Suprapubic skin (tissue), 4 donors: ENCODE measurements at regions not wholly inside any gene's neighbourhood (a gene's known extent, or its start where the extent isn't known, plus 50 kb on each side); places are given as distances from the start of the nearest gene placed in this dataset.

ENCODE experiments used
- DNase-seq, 2 donors: peaks; one replicate each; pipeline ENCODE4 v3.0.0-alpha.2; 2019; ENCODE audit warnings: low spot score in 2 of 2
- H3K27ac ChIP-seq: fragments of 200-600 bp; sonication (generic); one replicate; pipeline ENCODE4 v1.5.1; 2019
- H3K27me3 ChIP-seq: fragments of 200-600 bp; sonication (generic); one replicate; pipeline ENCODE4 v1.5.1; 2019
- H3K36me3 ChIP-seq: fragments of 200-600 bp; sonication (generic); one replicate; pipeline ENCODE4 v1.5.1; 2019
- H3K4me1 ChIP-seq: fragments of 200-600 bp; sonication (generic); one replicate; pipeline ENCODE4 v1.5.1; 2019
- H3K4me3 ChIP-seq: fragments of 200-600 bp; sonication (generic); one replicate; pipeline ENCODE4 v1.5.1; 2019; ENCODE audit warnings: mild to moderate bottlenecking
- H3K9me3 ChIP-seq: fragments of 200-600 bp; sonication (generic); one replicate; pipeline ENCODE4 v1.5.1; 2019
- EP300 ChIP-seq: sonication (generic); formaldehyde crosslinking; IDR thresholded peaks from one replicate; pipeline ENCODE4 v1.6.1; 2017; ENCODE audit warnings: antibody characterized with exemption
- POLR2A ChIP-seq, 2 donors: fragments of 450-650 bp; IDR thresholded peaks; one replicate each; pipeline ENCODE4 v1.6.1; 2017; ENCODE audit warnings: antibody characterized with exemption in 2 of 2, mild to moderate bottlenecking in 2 of 2, moderate library complexity in 2 of 2
- POLR2AphosphoS5 ChIP-seq, 3 donors: sonication (generic); formaldehyde crosslinking; IDR thresholded peaks; one replicate each; pipeline ENCODE4 v1.6.1; 2017; ENCODE audit warnings: antibody characterized with exemption in 3 of 3
- WGBS: methylation state at CpG from one replicate; pipeline ENCODE4 v1.1.5; 2018; 5-methylcytosine and 5-hydroxymethylcytosine counted together
- TF ChIP-seq, protein P1 (sequence below), 2 donors: fragments of 200-600 bp in 1 of 2; fragments of 450-650 bp in 1 of 2; sonication (generic) in 1 of 2; IDR thresholded peaks; one replicate each; pipeline ENCODE4 v1.5.1; 2016 to 2019; ENCODE audit warnings: antibody characterized with exemption in 2 of 2, mild to moderate bottlenecking in 1 of 2, moderate library complexity in 1 of 2

DNA sequence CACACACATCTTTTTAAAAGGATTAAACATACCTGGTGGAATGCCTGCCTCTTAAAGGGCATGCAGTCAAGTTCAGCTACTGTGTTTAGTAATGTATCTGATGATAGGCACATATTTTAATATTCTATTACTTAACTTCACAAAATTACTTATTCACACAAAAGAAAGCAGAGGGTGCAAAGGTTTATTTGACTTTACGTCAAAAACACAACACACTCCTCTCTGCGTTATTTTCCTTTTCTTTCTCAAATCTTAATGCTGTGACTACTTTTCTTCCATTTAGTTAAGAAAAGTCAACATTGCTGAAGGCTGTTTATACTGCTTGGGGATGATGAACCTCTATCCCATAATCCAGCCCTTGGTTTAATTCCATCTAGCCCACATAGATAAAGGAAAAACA is 127.9 kb upstream of the ST6GAL2 start:
- WGBS: 84% methylated on average over 2 of the region's 2 CpGs
- Histone ChIP-seq H3K4me1 (no peaks in the 10 kb centered on the region), H3K27me3 (no peaks in the 10 kb centered on the region), H3K36me3 (no peaks in the 10 kb centered on the region), H3K9me3 (no peaks in the 10 kb centered on the region), H3K27ac (no peak overlapping the region), H3K4me3 (no peak overlapping the region)
- TF ChIP-seq POLR2AphosphoS5 (IDR thresholded peaks at IDR 0.05): no peak
- TF ChIP-seq EP300: no peak
- TF ChIP-seq POLR2A (IDR thresholded peaks at IDR 0.05): no peak
- TF ChIP-seq, protein P1, sequence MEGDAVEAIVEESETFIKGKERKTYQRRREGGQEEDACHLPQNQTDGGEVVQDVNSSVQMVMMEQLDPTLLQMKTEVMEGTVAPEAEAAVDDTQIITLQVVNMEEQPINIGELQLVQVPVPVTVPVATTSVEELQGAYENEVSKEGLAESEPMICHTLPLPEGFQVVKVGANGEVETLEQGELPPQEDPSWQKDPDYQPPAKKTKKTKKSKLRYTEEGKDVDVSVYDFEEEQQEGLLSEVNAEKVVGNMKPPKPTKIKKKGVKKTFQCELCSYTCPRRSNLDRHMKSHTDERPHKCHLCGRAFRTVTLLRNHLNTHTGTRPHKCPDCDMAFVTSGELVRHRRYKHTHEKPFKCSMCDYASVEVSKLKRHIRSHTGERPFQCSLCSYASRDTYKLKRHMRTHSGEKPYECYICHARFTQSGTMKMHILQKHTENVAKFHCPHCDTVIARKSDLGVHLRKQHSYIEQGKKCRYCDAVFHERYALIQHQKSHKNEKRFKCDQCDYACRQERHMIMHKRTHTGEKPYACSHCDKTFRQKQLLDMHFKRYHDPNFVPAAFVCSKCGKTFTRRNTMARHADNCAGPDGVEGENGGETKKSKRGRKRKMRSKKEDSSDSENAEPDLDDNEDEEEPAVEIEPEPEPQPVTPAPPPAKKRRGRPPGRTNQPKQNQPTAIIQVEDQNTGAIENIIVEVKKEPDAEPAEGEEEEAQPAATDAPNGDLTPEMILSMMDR (IDR thresholded peaks at IDR 0.05): no peak
- no peak for DNase-seq

DNA sequence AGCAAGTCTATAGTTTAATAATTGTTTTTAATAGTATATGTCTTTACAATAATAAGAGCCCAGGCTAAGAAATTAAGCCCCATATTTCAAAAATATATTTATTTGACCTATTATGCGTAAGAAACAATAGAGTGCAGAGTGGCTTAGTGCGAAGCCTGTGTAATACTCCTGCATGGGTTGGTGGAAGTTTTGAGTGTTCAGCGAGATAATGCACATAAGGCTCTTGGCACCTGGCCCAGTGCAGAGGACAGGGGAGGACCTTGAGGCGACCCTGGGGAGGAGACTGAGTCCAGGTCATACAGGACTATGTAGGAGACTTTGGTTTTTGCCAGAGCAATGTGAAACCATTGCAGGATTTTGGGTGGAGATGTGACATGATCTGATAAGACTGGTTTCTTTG is 132.4 kb upstream of the ST6GAL2 start:
- H3K4me3 ChIP-seq: no peak overlapping the region
- TF ChIP-seq, protein P1 (IDR thresholded peaks at IDR 0.05): no peak
- TF ChIP-seq POLR2AphosphoS5 (IDR thresholded peaks at IDR 0.05): no peak
- TF ChIP-seq EP300: no peak
- H3K4me1 ChIP-seq: no peaks in the 10 kb centered on the region
- no peaks in the 10 kb centered on the region for H3K9me3 ChIP-seq
- no peak for DNase-seq
- no peak overlapping the region for H3K27ac ChIP-seq
- H3K36me3 ChIP-seq: no peaks in the 10 kb centered on the region
- H3K27me3 ChIP-seq: no peaks in the 10 kb centered on the region
- WGBS: 85% methylated on average over 4 of the region's 4 CpGs

DNA sequence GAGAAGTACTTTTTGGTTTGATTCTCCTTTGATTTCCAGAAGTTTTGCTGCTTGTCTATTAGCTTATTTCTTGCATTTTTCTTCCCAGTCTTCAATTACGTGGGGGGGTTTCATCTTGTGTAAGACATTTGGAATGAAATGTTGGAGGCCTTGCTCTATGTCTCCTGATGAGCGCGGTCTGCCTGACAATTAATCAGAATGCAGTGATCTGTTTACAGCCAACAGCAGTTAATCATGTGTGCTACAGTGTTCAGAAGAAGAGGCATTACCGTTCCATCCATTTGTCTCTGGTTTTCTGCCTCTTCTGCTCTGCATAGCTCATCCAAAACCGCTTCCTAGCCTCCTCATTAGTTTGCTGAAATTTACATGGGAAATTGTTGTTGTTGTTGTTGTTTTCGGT is 134.4 kb upstream of the ST6GAL2 start:
- DNase-seq: no peak
- H3K27me3 ChIP-seq: no peaks in the 10 kb centered on the region
- no peaks in the 10 kb centered on the region for H3K36me3 ChIP-seq
- 69% methylated on average over 6 of the region's 6 CpGs for WGBS
- H3K9me3 ChIP-seq: no peaks in the 10 kb centered on the region
- no peak overlapping the region for H3K4me3 ChIP-seq
- no peaks in the 10 kb centered on the region for H3K4me1 ChIP-seq
- H3K27ac ChIP-seq: no peak overlapping the region
- TF ChIP-seq EP300 (no peak), POLR2A (IDR thresholded peaks at IDR 0.05) (no peak), POLR2AphosphoS5 (IDR thresholded peaks at IDR 0.05) (no peak)
- TF ChIP-seq, protein P1 (IDR thresholded peaks at IDR 0.05): no peak

DNA sequence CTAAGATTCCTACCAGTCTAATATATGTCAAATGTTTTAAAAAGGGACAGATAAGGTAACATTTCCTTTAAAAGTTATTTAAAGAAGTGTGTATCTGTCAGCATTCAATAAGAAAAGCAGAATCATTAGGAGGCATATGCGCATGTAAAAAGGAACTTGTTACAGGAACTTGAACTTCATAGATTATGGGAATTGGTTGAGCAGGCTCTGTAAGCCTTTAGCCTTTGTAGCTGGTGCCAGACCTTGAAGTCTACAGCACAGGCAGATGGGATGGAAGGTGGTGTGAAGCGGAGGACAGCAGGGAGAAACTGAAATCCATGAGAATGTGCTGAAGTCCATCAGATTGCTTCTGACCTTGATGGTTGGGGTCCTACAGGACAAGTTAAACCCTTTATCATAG is 138.3 kb upstream of the ST6GAL2 start:
- H3K9me3 ChIP-seq: no peaks in the 10 kb centered on the region
- H3K36me3 ChIP-seq: no peaks in the 10 kb centered on the region
- TF ChIP-seq EP300: no peak
- no peak for TF ChIP-seq POLR2A (IDR thresholded peaks at IDR 0.05)
- TF ChIP-seq POLR2AphosphoS5 (IDR thresholded peaks at IDR 0.05): no peak
- TF ChIP-seq, protein P1 (IDR thresholded peaks at IDR 0.05): no peak
- DNase-seq: no peak
- H3K4me1 ChIP-seq: no peaks in the 10 kb centered on the region
- H3K27me3 ChIP-seq: no peaks in the 10 kb centered on the region
- H3K4me3 ChIP-seq: no peak overlapping the region
- 86% methylated on average over 2 of the region's 2 CpGs for WGBS
- H3K27ac ChIP-seq: no peak overlapping the region

DNA sequence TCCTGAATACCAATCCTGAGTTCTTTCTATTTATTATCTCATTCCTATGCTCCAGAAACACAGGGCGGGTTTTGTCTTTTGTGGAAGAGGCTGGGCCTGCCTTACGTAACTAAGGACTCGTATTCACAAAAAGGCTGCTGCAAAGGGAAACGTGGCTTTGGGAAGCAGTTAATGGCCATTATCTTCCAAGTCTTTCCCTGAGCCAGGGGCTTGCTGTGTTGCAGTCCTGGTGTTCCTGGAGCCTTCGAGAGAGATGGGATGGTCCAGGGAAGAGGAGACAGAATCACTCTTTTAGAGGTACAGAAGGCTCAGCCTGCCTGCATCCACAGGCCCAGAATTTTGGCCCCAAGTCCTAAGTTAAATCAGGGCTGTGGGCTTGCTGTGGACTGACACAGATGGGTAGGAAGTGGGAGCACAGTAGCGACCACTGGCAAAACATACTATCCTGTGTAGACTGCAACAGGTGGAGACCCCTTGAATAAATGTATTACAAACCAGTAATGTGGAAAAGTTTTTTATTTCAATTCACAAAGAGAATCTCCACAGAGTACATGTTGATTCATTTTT is 139.4 kb upstream of the ST6GAL2 start:
- Histone ChIP-seq H3K36me3 (no peaks in the 10 kb centered on the region), H3K4me3 (no peak overlapping the region), H3K9me3 (no peaks in the 10 kb centered on the region), H3K4me1 (no peaks in the 10 kb centered on the region), H3K27me3 (no peaks in the 10 kb centered on the region), H3K27ac (no peak overlapping the region)
- TF ChIP-seq POLR2AphosphoS5 (IDR thresholded peaks at IDR 0.05) (no peak), EP300 (no peak), POLR2A (IDR thresholded peaks at IDR 0.05) (no peak)
- TF ChIP-seq, protein P1 (IDR thresholded peaks at IDR 0.05): no peak
- 85% methylated on average over 6 of the region's 6 CpGs for WGBS
- no peak for DNase-seq
